Pancreas (tissue), 10 donors: ENCODE measurements at regions not wholly inside any gene's neighbourhood (a gene's known extent, or its start where the extent isn't known, plus 50 kb on each side); places are given as distances from the start of the nearest gene placed in this dataset.

Experiments used
- ATAC-seq, 4 donors: fragments of 200-7000 bp; cut with Tn5 transposase; one replicate each; pipeline versions ENCODE4 v1.8.0 to v1.9.1; 2020; ENCODE audit warnings: mild to moderate bottlenecking in 4 of 4, moderate library complexity in 4 of 4
- DNase-seq, 6 donors: peaks; one replicate each; pipeline ENCODE4 v3.0.0-alpha.2; 2020
- FAIRE-seq: peaks from 2 replicates; lab custom pipeline; 2012; peaks lifted over from hg19 to GRCh38; lab: Jason Lieb, UNC
- H3K27ac ChIP-seq, 4 donors: fragments of 200-600 bp; sonication (generic); 1 replicate in 3 of 4; 2 replicates in 1 of 4; pipeline versions ENCODE4 v1.5.0 to v1.8.0; 2020
- H3K27me3 ChIP-seq, 4 donors: fragments of 200-600 bp; one replicate each; pipeline ENCODE4 v1.8.0; 2021
- H3K36me3 ChIP-seq, 3 donors: fragments of 200-600 bp; sonication (generic) in 1 of 3; one replicate each; pipeline versions ENCODE4 v1.5.0 to v1.8.0; 2020 to 2021
- H3K4me1 ChIP-seq, 3 donors: fragments of 200-600 bp; one replicate each; pipeline ENCODE4 v1.8.0; 2021
- H3K4me3 ChIP-seq, 4 donors: fragments of 200-600 bp; sonication (generic) in 2 of 4; one replicate each; pipeline versions ENCODE4 v1.5.0 to v1.8.0; 2020 to 2021
- H3K9me3 ChIP-seq, 4 donors: fragments of 200-600 bp; one replicate each; pipeline ENCODE4 v1.8.0; 2021
- WGBS, 2 donors: extraction: QIAGEN DNeasy Blood & Tissue Kit; methylation state at CpG; one replicate each; pipeline ENCODE4 v1.1.7; 2013; 5-methylcytosine and 5-hydroxymethylcytosine counted together
- intact Hi-C, 3 donors: fragments of 100-400 bp; cut with DNase I; formaldehyde crosslinking; loops; one replicate each; pipeline versions ENCODE4 v1.11.1 to v1.14.2; 2022
- TF ChIP-seq, protein P1 (sequence below), 4 donors: fragments of 200-600 bp; sonication (generic) in 3 of 4; IDR thresholded peaks; one replicate each; pipeline versions ENCODE4 v1.5.0 to v1.8.0; 2021; ENCODE audit warnings: antibody characterized with exemption in 4 of 4
- donor health status: healthy with polysubstance abuse.
- donor health status: DM: no; HTN: no; CAD: no; lungs with moderate emphysema.
- donor health status: DM: no; HTN: no; CAD: no.
- donor health status: control.
- donor health status: control.
- donor health status: Bipolar disorder and iron deficiency.
- donor health status: DM: yes; HTN: yes; CAD: no.
- donor health status: DM: no; HTN: no; CAD: no.
- donor health status: DM: no; HTN: no; CAD: no.
- donor health status: DM: yes; HTN: yes; CAD: no.

DNA sequence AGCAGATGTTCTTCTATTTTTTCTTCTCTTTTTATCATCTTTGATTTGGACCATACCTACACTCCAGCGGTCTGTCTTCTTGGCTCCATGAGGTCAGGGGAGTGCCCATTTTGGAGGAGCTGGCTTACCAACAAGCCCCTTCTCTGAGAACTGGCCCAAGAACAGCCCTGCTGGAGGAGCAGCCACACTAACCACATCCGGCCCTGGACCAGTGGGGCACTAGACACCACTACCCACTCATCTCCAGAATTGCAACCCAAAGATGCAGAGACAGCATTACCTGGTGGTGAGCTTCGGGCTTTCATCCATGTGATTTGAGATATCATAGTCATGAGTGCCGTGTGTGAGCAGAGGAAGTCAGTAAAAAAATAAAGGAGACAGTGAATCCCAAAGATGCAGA is 599.4 kb upstream of the CDH4 start:
- Histone ChIP-seq H3K4me1 (no peaks in the 10 kb centered on the region), H3K27ac (no peak overlapping the region), H3K36me3 (no peaks in the 10 kb centered on the region), H3K4me3 (no peak overlapping the region), H3K27me3 (no peaks in the 10 kb centered on the region), H3K9me3 (no peaks in the 10 kb centered on the region)
- ATAC-seq (no peak), DNase-seq (no peak), FAIRE-seq (no peak)
- TF ChIP-seq, protein P1, sequence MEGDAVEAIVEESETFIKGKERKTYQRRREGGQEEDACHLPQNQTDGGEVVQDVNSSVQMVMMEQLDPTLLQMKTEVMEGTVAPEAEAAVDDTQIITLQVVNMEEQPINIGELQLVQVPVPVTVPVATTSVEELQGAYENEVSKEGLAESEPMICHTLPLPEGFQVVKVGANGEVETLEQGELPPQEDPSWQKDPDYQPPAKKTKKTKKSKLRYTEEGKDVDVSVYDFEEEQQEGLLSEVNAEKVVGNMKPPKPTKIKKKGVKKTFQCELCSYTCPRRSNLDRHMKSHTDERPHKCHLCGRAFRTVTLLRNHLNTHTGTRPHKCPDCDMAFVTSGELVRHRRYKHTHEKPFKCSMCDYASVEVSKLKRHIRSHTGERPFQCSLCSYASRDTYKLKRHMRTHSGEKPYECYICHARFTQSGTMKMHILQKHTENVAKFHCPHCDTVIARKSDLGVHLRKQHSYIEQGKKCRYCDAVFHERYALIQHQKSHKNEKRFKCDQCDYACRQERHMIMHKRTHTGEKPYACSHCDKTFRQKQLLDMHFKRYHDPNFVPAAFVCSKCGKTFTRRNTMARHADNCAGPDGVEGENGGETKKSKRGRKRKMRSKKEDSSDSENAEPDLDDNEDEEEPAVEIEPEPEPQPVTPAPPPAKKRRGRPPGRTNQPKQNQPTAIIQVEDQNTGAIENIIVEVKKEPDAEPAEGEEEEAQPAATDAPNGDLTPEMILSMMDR (IDR thresholded peaks at IDR 0.05): no peak
- 50 to 70% methylated on average over 4 of the region's 4 CpGs for WGBS, 2 donors
- intact Hi-C loops: no loop called here

DNA sequence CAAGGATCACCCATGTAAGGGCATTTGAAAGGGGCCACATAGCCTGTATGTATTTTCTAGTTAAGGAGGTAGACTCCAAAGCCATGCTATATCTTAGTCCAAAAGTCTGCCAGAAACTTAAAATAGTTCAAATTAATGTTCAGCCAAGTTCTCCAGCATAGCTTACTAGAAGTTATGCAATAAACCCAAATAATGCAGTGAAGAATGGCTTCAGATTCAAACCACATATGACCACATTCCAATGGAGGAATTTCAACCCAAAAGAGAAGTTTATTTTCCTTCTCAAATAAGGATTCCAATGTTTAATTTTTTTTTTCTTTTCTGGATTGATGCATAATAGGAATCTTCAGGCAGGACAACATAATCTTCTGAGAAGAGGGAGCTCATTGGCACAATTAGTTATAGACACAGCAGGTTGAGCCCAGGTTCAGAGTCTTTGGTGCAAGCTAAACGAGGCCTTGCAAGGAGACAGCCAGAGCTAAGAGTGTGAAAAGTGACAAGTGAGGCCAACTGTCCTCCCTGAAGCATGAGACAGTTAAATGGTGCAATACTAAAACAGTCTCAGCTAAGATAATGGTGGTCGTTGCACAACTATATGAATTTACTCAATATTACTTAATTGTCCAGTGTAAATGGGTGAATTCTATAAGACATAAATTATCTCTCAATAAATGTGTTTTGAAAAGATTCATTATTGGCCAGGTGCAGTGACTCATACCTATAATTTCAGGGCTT is 598.8 kb upstream of the CDH4 start:
- no peak for DNase-seq
- Histone ChIP-seq H3K27me3 (no peaks in the 10 kb centered on the region), H3K27ac (no peak overlapping the region), H3K4me3 (no peak overlapping the region), H3K36me3 (no peaks in the 10 kb centered on the region), H3K4me1 (no peaks in the 10 kb centered on the region), H3K9me3 (no peaks in the 10 kb centered on the region)
- 33 to 55% methylated on average over 2 of the region's 2 CpGs for WGBS, 2 donors
- no peak for FAIRE-seq
- intact Hi-C loops: no loop called here
- no peak for ATAC-seq
- TF ChIP-seq, protein P1 (IDR thresholded peaks at IDR 0.05): no peak

DNA sequence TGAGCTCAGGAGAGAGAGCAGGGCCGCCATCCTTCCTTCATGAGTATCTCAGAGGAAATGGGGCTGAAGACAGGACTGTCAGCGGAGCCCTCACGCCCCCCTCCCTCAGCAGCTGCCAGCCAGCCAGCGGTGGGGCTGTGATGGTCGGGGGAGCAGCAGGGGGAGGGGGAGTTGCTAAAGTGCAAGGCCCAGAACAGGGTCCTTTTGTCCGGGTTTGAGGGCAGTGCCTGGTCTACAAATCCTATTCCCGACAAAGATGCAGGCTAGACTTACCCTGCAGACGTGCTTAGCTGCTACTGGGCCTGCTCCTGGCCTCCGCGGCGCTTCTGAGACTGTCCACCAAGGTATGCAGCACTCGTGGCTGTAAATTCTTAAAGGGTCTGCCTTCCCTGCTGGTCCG is 593.4 kb upstream of the CDH4 start:
- no peak for FAIRE-seq
- no peak for ATAC-seq
- intact Hi-C loops: no loop called here
- Histone ChIP-seq H3K4me1 (no peaks in the 10 kb centered on the region), H3K4me3 (no peak overlapping the region), H3K27me3 (no peaks in the 10 kb centered on the region), H3K27ac (no peak overlapping the region), H3K9me3 (no peaks in the 10 kb centered on the region), H3K36me3 (no peaks in the 10 kb centered on the region)
- 35 to 47% methylated on average over 11 to 13 of the region's 13 CpGs for WGBS, 2 donors
- TF ChIP-seq, protein P1 (IDR thresholded peaks at IDR 0.05): no peak
- no peak for DNase-seq

DNA sequence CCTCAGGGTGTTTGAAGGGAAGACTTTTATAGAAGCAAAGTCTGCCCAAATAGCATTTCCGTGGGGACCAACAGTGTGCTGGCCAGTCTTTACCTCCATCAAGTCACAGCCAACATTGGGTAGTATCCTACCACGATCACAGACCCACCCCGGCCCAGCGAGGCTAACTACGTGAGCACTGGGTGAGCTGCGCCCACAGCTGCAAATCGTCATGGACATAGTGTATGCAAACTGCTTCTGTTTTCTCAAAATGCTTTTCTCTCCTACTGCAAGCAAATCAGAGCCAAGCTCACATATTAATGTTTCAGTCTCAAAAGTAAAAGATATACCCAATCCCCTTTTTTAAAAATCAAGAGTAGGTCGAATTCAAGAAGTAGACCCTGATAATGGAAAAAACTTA is 592.8 kb upstream of the CDH4 start:
- ATAC-seq (no peak), DNase-seq (no peak), FAIRE-seq (no peak)
- 54 to 68% methylated on average over 8 of the region's 8 CpGs for WGBS, 2 donors
- H3K36me3 ChIP-seq: no peaks in the 10 kb centered on the region
- no peaks in the 10 kb centered on the region for H3K27me3 ChIP-seq
- no peaks in the 10 kb centered on the region for H3K4me1 ChIP-seq
- intact Hi-C loops: no loop called here
- TF ChIP-seq, protein P1 (IDR thresholded peaks at IDR 0.05): no peak
- H3K27ac ChIP-seq: no peak overlapping the region
- no peak overlapping the region for H3K4me3 ChIP-seq
- H3K9me3 ChIP-seq: no peaks in the 10 kb centered on the region

DNA sequence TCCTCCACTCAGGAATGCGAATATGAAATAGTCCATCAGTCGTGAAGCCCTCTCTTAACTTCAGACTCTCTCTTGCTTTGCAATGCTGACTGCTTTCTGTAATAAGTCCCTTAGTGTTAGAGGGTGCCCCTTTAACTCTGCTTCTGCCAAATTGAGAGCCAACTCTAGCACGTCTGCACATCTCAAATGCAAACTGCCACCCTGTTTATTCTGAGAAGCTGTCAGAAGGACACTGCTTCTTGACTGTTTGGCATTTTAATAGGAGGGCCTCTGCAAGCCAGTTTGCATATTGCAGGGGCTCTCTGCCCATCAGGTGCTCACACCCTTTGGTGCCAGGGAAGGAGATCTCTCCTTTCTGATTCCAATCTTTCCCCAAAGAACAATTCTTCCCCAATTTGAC is 589.8 kb upstream of the CDH4 start:
- Histone ChIP-seq H3K27ac (no peak overlapping the region), H3K4me3 (no peak overlapping the region), H3K36me3 (no peaks in the 10 kb centered on the region), H3K9me3 (no peaks in the 10 kb centered on the region), H3K27me3 (no peaks in the 10 kb centered on the region), H3K4me1 (no peaks in the 10 kb centered on the region)
- TF ChIP-seq, protein P1 (IDR thresholded peaks at IDR 0.05): no peak
- DNase-seq (no peak), FAIRE-seq (no peak), ATAC-seq (no peak)
- 32 to 34% methylated on average over 3 of the region's 3 CpGs for WGBS, 2 donors
- intact Hi-C loops: no loop called here
